Heart left ventricle (tissue), 16 donors: ENCODE measurements at regions not wholly inside any gene's neighbourhood (a gene's known extent, or its start where the extent isn't known, plus 50 kb on each side); places are given as distances from the start of the nearest gene placed in this dataset.

ENCODE experiments used
- ATAC-seq, 4 donors: fragments of 200-7000 bp; cut with Tn5 transposase; one replicate each; pipeline ENCODE4 v1.9.1; 2020 to 2022; ENCODE audit warnings: moderate library complexity in 4 of 4, mild to moderate bottlenecking in 3 of 4, moderate number of reproducible peaks in 1 of 4
- DNase-seq, 5 donors: peaks; one replicate each; pipeline ENCODE4 v3.0.0-alpha.2; 2020
- H3K27ac ChIP-seq, 12 donors: fragments of 200-600 bp; sonication (generic) in 4 of 12; one replicate each; pipeline versions ENCODE4 v1.5.0 to v1.8.0; 2016 to 2022; ENCODE audit warnings: mild to moderate bottlenecking in 2 of 12
- H3K27me3 ChIP-seq, 9 donors: fragments of 200-600 bp; sonication (generic) in 2 of 9; one replicate each; pipeline versions ENCODE4 v1.5.1 to v1.8.0; 2016 to 2022; ENCODE audit warnings: mild to moderate bottlenecking in 3 of 9
- H3K36me3 ChIP-seq, 9 donors: fragments of 200-600 bp; sonication (generic) in 2 of 9; one replicate each; pipeline versions ENCODE4 v1.5.0 to v1.8.0; 2018 to 2022; ENCODE audit warnings: mild to moderate bottlenecking in 2 of 9
- H3K4me1 ChIP-seq, 12 donors: fragments of 200-600 bp; sonication (generic) in 4 of 12; one replicate each; pipeline versions ENCODE4 v1.5.0 to v1.8.0; 2016 to 2022; ENCODE audit warnings: mild to moderate bottlenecking in 3 of 12
- H3K4me3 ChIP-seq, 12 donors: fragments of 200-600 bp; sonication (generic) in 4 of 12; one replicate each; pipeline versions ENCODE4 v1.5.0 to v1.8.0; 2017 to 2022; ENCODE audit warnings: mild to moderate bottlenecking in 9 of 12, moderate library complexity in 4 of 12
- H3K9me3 ChIP-seq, 12 donors: fragments of 200-600 bp; sonication (generic) in 4 of 12; one replicate each; pipeline versions ENCODE4 v1.5.0 to v1.8.0; 2016 to 2022; ENCODE audit warnings: mild to moderate bottlenecking in 1 of 12
- POLR2A ChIP-seq, 2 donors: fragments of 450-650 bp; IDR thresholded peaks; one replicate each; pipeline ENCODE4 v1.6.1; 2017; ENCODE audit warnings: antibody characterized with exemption in 2 of 2, mild to moderate bottlenecking in 2 of 2, moderate library complexity in 2 of 2
- WGBS, 4 donors: extraction: QIAGEN DNeasy Blood & Tissue Kit in 2 of 4; methylation state at CpG; one replicate each; pipeline versions ENCODE4 v1.1.5 to v1.1.7; 2013 to 2018; 5-methylcytosine and 5-hydroxymethylcytosine counted together
- intact Hi-C, 10 donors: fragments of 100-400 bp; cut with DNase I; formaldehyde crosslinking; loops; one replicate each; pipeline versions ENCODE4 v1.11.1 to v1.14.2; 2022
- TF ChIP-seq, protein P1 (sequence below), 12 donors: fragments of 200-600 bp; sonication (generic) in 4 of 12; IDR thresholded peaks; one replicate each; pipeline versions ENCODE4 v1.5.0 to v1.8.0; 2018 to 2022; ENCODE audit warnings: antibody characterized with exemption in 12 of 12, mild to moderate bottlenecking in 5 of 12
- donor health status: ischemic (EF 13 %, LVEDD 7.1; RV severe dilation, severe dysfunction).
- donor health status: healthy with polysubstance abuse.
- donor health status: DM: no; HTN: yes; CAD: no.
- donor health status: DM: no; HTN: no; CAD: no.
- donor health status: ischemic (EF 25% LVEDD 6.9; RV normal size, moderate dysfunction).
- donor health status: ischemic (EF 25% LVEDD 5.7; RV mildly dilated, moderate dysfunction).
- donor health status: healthy.
- donor health status: DM: yes; HTN: yes; CAD: no.
- donor health status: ischemic (EF 35%, LVEDD 5.7; RV mildly dilated, moderate dysfunction).
- donor health status: nonischemic (EF 11% LVEDD 7.7; RV severe dilation, severe dysfunction).
- donor health status: DM: yes; HTN: yes; CAD: no.
- donor health status: PGD.
- donor health status: ischemic (EF 29% LVEDD 5.4; RV normal size, mild dysfunction).
- donor health status: nonischemic (EF 23%, LVEDD 6.1; RV moderate dilation, normal function).

- Histone ChIP-seq H3K9me3 (no peaks in the 10 kb centered on the region), H3K4me3 (no peak overlapping the region), H3K4me1 (no peaks in the 10 kb centered on the region), H3K36me3 (no peaks in the 10 kb centered on the region), H3K27ac (no peak overlapping the region), H3K27me3 (peaks cover 0 to 12% (median 0%) of the 10 kb centered on the region in 9 donors)
- ATAC-seq (no peak), DNase-seq (no peak)
- WGBS, 4 donors, result 50 to 59% (median 57%) methylated on average over 3 of the region's 3 CpGs
- intact Hi-C loops, result no loop called here
- TF ChIP-seq, protein P1, sequence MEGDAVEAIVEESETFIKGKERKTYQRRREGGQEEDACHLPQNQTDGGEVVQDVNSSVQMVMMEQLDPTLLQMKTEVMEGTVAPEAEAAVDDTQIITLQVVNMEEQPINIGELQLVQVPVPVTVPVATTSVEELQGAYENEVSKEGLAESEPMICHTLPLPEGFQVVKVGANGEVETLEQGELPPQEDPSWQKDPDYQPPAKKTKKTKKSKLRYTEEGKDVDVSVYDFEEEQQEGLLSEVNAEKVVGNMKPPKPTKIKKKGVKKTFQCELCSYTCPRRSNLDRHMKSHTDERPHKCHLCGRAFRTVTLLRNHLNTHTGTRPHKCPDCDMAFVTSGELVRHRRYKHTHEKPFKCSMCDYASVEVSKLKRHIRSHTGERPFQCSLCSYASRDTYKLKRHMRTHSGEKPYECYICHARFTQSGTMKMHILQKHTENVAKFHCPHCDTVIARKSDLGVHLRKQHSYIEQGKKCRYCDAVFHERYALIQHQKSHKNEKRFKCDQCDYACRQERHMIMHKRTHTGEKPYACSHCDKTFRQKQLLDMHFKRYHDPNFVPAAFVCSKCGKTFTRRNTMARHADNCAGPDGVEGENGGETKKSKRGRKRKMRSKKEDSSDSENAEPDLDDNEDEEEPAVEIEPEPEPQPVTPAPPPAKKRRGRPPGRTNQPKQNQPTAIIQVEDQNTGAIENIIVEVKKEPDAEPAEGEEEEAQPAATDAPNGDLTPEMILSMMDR (IDR thresholded peaks at IDR 0.05), result no peak
- TF ChIP-seq POLR2A (IDR thresholded peaks at IDR 0.05), result no peak
These were observed 227.6 kb upstream of the TBC1D5 start for GRCh38 chr3:17969985-17970568.

- TF ChIP-seq, protein P1 (IDR thresholded peaks at IDR 0.05), result no peak
- no peak for TF ChIP-seq POLR2A (IDR thresholded peaks at IDR 0.05)
- no peak for ATAC-seq
These were observed 226.8 kb upstream of the TBC1D5 start for GRCh38 chr3:17969244-17969643.

DNA sequence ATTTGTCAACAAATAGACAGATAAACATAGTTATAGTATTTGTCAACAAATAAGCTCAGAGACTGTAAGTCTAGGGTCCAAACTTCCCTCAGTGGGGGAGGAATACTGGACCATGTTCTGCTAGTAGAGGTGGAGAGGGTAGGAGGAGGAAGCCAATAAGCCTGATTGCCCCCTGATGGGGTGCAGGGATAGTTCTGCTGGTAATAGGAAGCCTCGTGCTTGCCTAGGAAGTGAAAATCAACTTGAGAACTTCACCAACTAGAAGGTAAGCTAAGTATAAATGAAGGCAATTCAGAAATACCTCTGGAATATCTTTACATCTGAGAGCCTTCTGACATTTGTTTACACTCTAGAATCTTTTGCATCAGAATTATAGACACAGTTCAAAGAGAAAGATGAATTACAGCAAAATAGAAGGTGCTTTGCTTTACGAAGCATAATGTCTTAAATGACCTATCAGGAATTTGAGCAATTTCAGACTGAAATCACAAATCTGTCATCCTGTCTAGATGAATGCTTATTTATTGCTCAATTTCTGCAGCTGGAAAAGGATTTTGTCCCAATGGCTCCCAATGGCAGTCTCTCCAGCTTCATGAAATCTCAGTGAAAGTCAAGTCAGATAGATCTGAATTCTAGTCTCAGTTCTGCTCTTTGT lies 225.6 kb upstream of the TBC1D5 start:
- H3K4me1 ChIP-seq, result no peaks in the 10 kb centered on the region
- ATAC-seq (no peak), DNase-seq (no peak)
- WGBS, 4 donors, result 60 to 81% (median 71%) methylated on average over 2 of the region's 2 CpGs
- no peaks in the 10 kb centered on the region for H3K9me3 ChIP-seq
- H3K36me3 ChIP-seq, result no peaks in the 10 kb centered on the region
- intact Hi-C loops, result no loop called here
- TF ChIP-seq, protein P1 (IDR thresholded peaks at IDR 0.05), result no peak
- TF ChIP-seq POLR2A (IDR thresholded peaks at IDR 0.05), result no peak
- H3K27me3 ChIP-seq, result peaks cover 0 to 5% (median 0%) of the 10 kb centered on the region in 9 donors
- no peak overlapping the region for H3K27ac ChIP-seq
- no peak overlapping the region for H3K4me3 ChIP-seq

More at GRCh38 chr3:17969244-17969643, 226.8 kb upstream of the TBC1D5 start:
- no peak overlapping the region for H3K27ac ChIP-seq
- 91 to 96% (median 92%) methylated on average over 3 of the region's 3 CpGs for WGBS, 4 donors
- intact Hi-C loops, result no loop called here
- DNase-seq, result no peak
- no peak overlapping the region for H3K4me3 ChIP-seq
- no peaks in the 10 kb centered on the region for H3K9me3 ChIP-seq
- H3K27me3 ChIP-seq, result peaks cover 0 to 8% (median 0%) of the 10 kb centered on the region in 9 donors
- no peaks in the 10 kb centered on the region for H3K4me1 ChIP-seq
- no peaks in the 10 kb centered on the region for H3K36me3 ChIP-seq

- DNase-seq, result no peak
- H3K4me3 ChIP-seq, result no peak overlapping the region
- H3K9me3 ChIP-seq, result no peaks in the 10 kb centered on the region
- WGBS, 4 donors, result 59 to 78% (median 64%) methylated on average over 5 of the region's 5 CpGs
- no peaks in the 10 kb centered on the region for H3K4me1 ChIP-seq
- intact Hi-C loops, result no loop called here
- no peak for ATAC-seq
- H3K27me3 ChIP-seq, result peaks cover 0 to 5% (median 0%) of the 10 kb centered on the region in 9 donors
- no peak overlapping the region for H3K27ac ChIP-seq
- no peaks in the 10 kb centered on the region for H3K36me3 ChIP-seq
- no peak for TF ChIP-seq POLR2A (IDR thresholded peaks at IDR 0.05)
- TF ChIP-seq, protein P1 (IDR thresholded peaks at IDR 0.05), result no peak
These were observed 224.7 kb upstream of the TBC1D5 start for GRCh38 chr3:17967111-17967510.
